SJSA1 (cell line): ENCODE measurements at regions not wholly inside any gene's neighbourhood (a gene's known extent, or its start where the extent isn't known, plus 50 kb on each side); places are given as distances from the start of the nearest gene placed in this dataset.

Experiments
- DNase-seq, 2 experiments: peaks; one replicate each; pipeline ENCODE4 v3.0.0-alpha.2; 2015 to 2020; ENCODE audit warnings: low spot score in 2 of 2, low read depth in 1 of 2
- H3K27ac ChIP-seq: fragments of 250-450 bp; sonication (Bioruptor Pico); 2 replicates; pipeline ENCODE4 v1.5.1; 2020; ENCODE audit warnings: mild to moderate bottlenecking, moderate library complexity
- H3K27me3 ChIP-seq: fragments of 250-450 bp; sonication (Bioruptor Pico); replicated peaks from 2 replicates; pipeline ENCODE4 v1.5.1; 2020; ENCODE audit warnings: mild to moderate bottlenecking, moderate library complexity
- H3K36me3 ChIP-seq: fragments of 250-450 bp; sonication (Bioruptor Pico); 2 replicates; pipeline ENCODE4 v1.5.1; 2020; ENCODE audit warnings: mild to moderate bottlenecking
- H3K4me1 ChIP-seq: fragments of 250-450 bp; sonication (Bioruptor Pico); replicated peaks from 2 replicates; pipeline ENCODE4 v1.6.1; 2021; ENCODE audit warnings: mild to moderate bottlenecking
- H3K4me3 ChIP-seq: fragments of 250-450 bp; sonication (Bioruptor Pico); 2 replicates; pipeline ENCODE4 v1.5.1; 2020; ENCODE audit warnings: mild to moderate bottlenecking
- H3K9me3 ChIP-seq: fragments of 250-450 bp; sonication (Bioruptor Pico); replicated peaks from 2 replicates; pipeline ENCODE4 v1.5.1; 2020; ENCODE audit warnings: mild to moderate bottlenecking

- Histone ChIP-seq H3K36me3 (no peaks in the 10 kb centered on the region), H3K9me3 (no peaks in the 10 kb centered on the region), H3K27ac (no peak overlapping the region), H3K27me3 (no peaks in the 10 kb centered on the region), H3K4me1 (no peaks in the 10 kb centered on the region), H3K4me3 (no peak overlapping the region)
- DNase-seq, result peak in 1 of 2 experiments; percentile 1
Measured at GRCh38 chr11:120013325-120014250, 124.3 kb downstream of the TRIM29 start.

- no peaks in the 10 kb centered on the region for H3K4me1 ChIP-seq
- no peak overlapping the region for H3K4me3 ChIP-seq
- no peaks in the 10 kb centered on the region for H3K36me3 ChIP-seq
- H3K27me3 ChIP-seq, result no peaks in the 10 kb centered on the region
- H3K9me3 ChIP-seq, result no peaks in the 10 kb centered on the region
- H3K27ac ChIP-seq, result no peak overlapping the region
- no peak for DNase-seq
Measured at GRCh38 chr11:120012245-120012644, 125.7 kb downstream of the TRIM29 start.

- H3K4me3 ChIP-seq, result no peak overlapping the region
- no peak for DNase-seq
- H3K27me3 ChIP-seq, result no peaks in the 10 kb centered on the region
- H3K36me3 ChIP-seq, result no peaks in the 10 kb centered on the region
- no peaks in the 10 kb centered on the region for H3K4me1 ChIP-seq
- no peaks in the 10 kb centered on the region for H3K9me3 ChIP-seq
- no peak overlapping the region for H3K27ac ChIP-seq
Measured at GRCh38 chr11:120011836-120012235, 126.1 kb downstream of the TRIM29 start.

GRCh38 chr11:120010775-120011174 lies 127.1 kb downstream of the TRIM29 start:
- no peak overlapping the region for H3K4me3 ChIP-seq
- H3K4me1 ChIP-seq, result no peaks in the 10 kb centered on the region
- H3K9me3 ChIP-seq, result no peaks in the 10 kb centered on the region
- H3K36me3 ChIP-seq, result no peaks in the 10 kb centered on the region
- H3K27ac ChIP-seq, result no peak overlapping the region
- no peak for DNase-seq
- no peaks in the 10 kb centered on the region for H3K27me3 ChIP-seq

- no peaks in the 10 kb centered on the region for H3K27me3 ChIP-seq
- no peak for DNase-seq
- no peaks in the 10 kb centered on the region for H3K4me1 ChIP-seq
- no peak overlapping the region for H3K4me3 ChIP-seq
- H3K27ac ChIP-seq, result no peak overlapping the region
- no peaks in the 10 kb centered on the region for H3K36me3 ChIP-seq
- no peaks in the 10 kb centered on the region for H3K9me3 ChIP-seq
Measured at GRCh38 chr11:120009938-120010337, 128.0 kb downstream of the TRIM29 start.

- H3K4me3 ChIP-seq, result no peak overlapping the region
- DNase-seq, result no peak
- H3K36me3 ChIP-seq, result no peaks in the 10 kb centered on the region
- no peaks in the 10 kb centered on the region for H3K9me3 ChIP-seq
- H3K27me3 ChIP-seq, result no peaks in the 10 kb centered on the region
- H3K27ac ChIP-seq, result no peak overlapping the region
- no peaks in the 10 kb centered on the region for H3K4me1 ChIP-seq
Measured at GRCh38 chr11:120007144-120007543, 130.8 kb downstream of the TRIM29 start.

GRCh38 chr11:120004723-120005122 lies 133.2 kb downstream of the TRIM29 start:
- H3K27me3 ChIP-seq, result no peaks in the 10 kb centered on the region
- no peak for DNase-seq

GRCh38 chr11:120001178-120002090 lies 136.5 kb downstream of the TRIM29 start:
- Histone ChIP-seq H3K36me3 (no peaks in the 10 kb centered on the region), H3K9me3 (no peaks in the 10 kb centered on the region), H3K4me1 (no peaks in the 10 kb centered on the region), H3K4me3 (no peak overlapping the region), H3K27ac (no peak overlapping the region), H3K27me3 (no peaks in the 10 kb centered on the region)
- no peak for DNase-seq

More at GRCh38 chr11:120004723-120005122, 133.2 kb downstream of the TRIM29 start:
- no peak overlapping the region for H3K4me3 ChIP-seq
- H3K27ac ChIP-seq, result no peak overlapping the region
- H3K36me3 ChIP-seq, result no peaks in the 10 kb centered on the region
- no peaks in the 10 kb centered on the region for H3K9me3 ChIP-seq
- H3K4me1 ChIP-seq, result no peaks in the 10 kb centered on the region

GRCh38 chr11:119999220-119999619 lies 138.7 kb downstream of the TRIM29 start:
- DNase-seq, result no peak
- no peaks in the 10 kb centered on the region for H3K9me3 ChIP-seq
- no peaks in the 10 kb centered on the region for H3K36me3 ChIP-seq
- no peak overlapping the region for H3K4me3 ChIP-seq
- no peaks in the 10 kb centered on the region for H3K27me3 ChIP-seq
- no peak overlapping the region for H3K27ac ChIP-seq
- no peaks in the 10 kb centered on the region for H3K4me1 ChIP-seq

- Histone ChIP-seq H3K27me3 (no peaks in the 10 kb centered on the region), H3K36me3 (no peaks in the 10 kb centered on the region)
Measured at GRCh38 chr11:119996556-119996955, 141.4 kb downstream of the TRIM29 start.

GRCh38 chr11:119995730-119996491 lies 142.0 kb downstream of the TRIM29 start:
- no peak overlapping the region for H3K27ac ChIP-seq
- H3K4me3 ChIP-seq, result no peak overlapping the region
- no peaks in the 10 kb centered on the region for H3K27me3 ChIP-seq
- no peak for DNase-seq
- H3K36me3 ChIP-seq, result no peaks in the 10 kb centered on the region
- H3K4me1 ChIP-seq, result no peaks in the 10 kb centered on the region
- H3K9me3 ChIP-seq, result no peaks in the 10 kb centered on the region

More at GRCh38 chr11:119996556-119996955, 141.4 kb downstream of the TRIM29 start:
- no peaks in the 10 kb centered on the region for H3K4me1 ChIP-seq
- H3K9me3 ChIP-seq, result no peaks in the 10 kb centered on the region
- no peak overlapping the region for H3K27ac ChIP-seq
- DNase-seq, result no peak
- H3K4me3 ChIP-seq, result no peak overlapping the region

- Histone ChIP-seq H3K4me1 (no peaks in the 10 kb centered on the region), H3K9me3 (no peaks in the 10 kb centered on the region), H3K27ac (no peak overlapping the region), H3K27me3 (no peaks in the 10 kb centered on the region), H3K36me3 (no peaks in the 10 kb centered on the region), H3K4me3 (no peak overlapping the region)
- DNase-seq, result no peak
Measured at GRCh38 chr11:119993722-119994121, 144.2 kb downstream of the TRIM29 start.
